ENCODE measurements at regions not wholly inside any gene's neighbourhood (a gene's known extent, or its start where the extent isn't known, plus 50 kb on each side); places are given as distances from the start of the nearest gene placed in this dataset.

DNA sequence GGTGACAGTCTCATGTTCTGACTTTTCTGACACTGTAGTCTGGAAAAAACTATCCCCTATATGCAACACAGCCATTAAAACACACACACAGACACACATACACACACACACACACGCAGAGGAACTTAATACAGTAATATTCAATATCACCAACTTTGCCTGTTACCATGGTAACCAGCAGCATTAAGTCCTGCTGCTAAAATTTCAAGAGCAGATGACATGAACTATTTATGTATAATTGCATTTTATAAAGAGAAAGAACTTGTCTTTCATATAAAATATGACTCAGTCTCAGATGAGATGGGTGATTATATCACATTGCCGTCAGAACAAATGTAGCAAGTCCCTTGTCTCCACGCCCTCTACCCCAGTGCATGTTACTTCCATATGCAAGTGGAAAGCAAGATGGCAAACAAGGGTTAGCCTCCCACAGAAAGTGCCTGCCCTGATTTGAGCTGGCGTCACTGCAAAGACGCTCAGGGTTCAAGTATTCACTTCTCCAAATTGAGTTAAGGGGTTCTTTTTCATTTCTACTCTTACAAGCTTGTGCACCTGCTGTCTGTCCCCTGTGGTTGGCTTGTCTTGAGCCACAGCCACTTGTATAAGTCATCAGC lies 576.8 kb downstream of the UQCRFS1 start:
- TF ChIP-seq, protein P1, sequence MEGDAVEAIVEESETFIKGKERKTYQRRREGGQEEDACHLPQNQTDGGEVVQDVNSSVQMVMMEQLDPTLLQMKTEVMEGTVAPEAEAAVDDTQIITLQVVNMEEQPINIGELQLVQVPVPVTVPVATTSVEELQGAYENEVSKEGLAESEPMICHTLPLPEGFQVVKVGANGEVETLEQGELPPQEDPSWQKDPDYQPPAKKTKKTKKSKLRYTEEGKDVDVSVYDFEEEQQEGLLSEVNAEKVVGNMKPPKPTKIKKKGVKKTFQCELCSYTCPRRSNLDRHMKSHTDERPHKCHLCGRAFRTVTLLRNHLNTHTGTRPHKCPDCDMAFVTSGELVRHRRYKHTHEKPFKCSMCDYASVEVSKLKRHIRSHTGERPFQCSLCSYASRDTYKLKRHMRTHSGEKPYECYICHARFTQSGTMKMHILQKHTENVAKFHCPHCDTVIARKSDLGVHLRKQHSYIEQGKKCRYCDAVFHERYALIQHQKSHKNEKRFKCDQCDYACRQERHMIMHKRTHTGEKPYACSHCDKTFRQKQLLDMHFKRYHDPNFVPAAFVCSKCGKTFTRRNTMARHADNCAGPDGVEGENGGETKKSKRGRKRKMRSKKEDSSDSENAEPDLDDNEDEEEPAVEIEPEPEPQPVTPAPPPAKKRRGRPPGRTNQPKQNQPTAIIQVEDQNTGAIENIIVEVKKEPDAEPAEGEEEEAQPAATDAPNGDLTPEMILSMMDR (conservative IDR thresholded peaks at IDR 0.05; ENCODE audit: low read depth, low read length) = no peak
- no peak for TF ChIP-seq EZH2 (IDR thresholded peaks at IDR 0.05; ENCODE audit: borderline replicate concordance, low read depth, low read length, poor library complexity, severe bottlenecking)
